Endothelial cell (in vitro differentiated cells): ENCODE measurements at regions not wholly inside any gene's neighbourhood (a gene's known extent, or its start where the extent isn't known, plus 50 kb on each side); places are given as distances from the start of the nearest gene placed in this dataset.

ENCODE experiments used
- DNase-seq: peaks from one replicate; pipeline ENCODE4 v3.0.0; 2021; ENCODE audit warnings: low spot score
- H3K27ac Mint-ChIP-seq: one replicate; pipeline ENCODE4 v1.8.0; 2021; ENCODE audit warnings: mixed read lengths, inconsistent platforms; ENCODE audit not compliant: unreplicated experiment
- H3K27me3 Mint-ChIP-seq: one replicate; pipeline ENCODE4 v1.8.0; 2021; ENCODE audit warnings: mild to moderate bottlenecking, moderate library complexity, mixed read lengths, inconsistent platforms; ENCODE audit not compliant: unreplicated experiment
- H3K36me3 Mint-ChIP-seq: one replicate; pipeline ENCODE4 v1.8.0; 2021; ENCODE audit warnings: mild to moderate bottlenecking, low read depth, mixed read lengths, inconsistent platforms; ENCODE audit not compliant: unreplicated experiment
- H3K4me1 Mint-ChIP-seq: one replicate; pipeline ENCODE4 v1.8.0; 2021; ENCODE audit warnings: mild to moderate bottlenecking, mixed read lengths, inconsistent platforms; ENCODE audit not compliant: unreplicated experiment
- H3K4me3 Mint-ChIP-seq: one replicate; pipeline ENCODE4 v1.8.0; 2021; ENCODE audit warnings: mild to moderate bottlenecking, mixed read lengths, inconsistent platforms; ENCODE audit not compliant: unreplicated experiment
- H3K9me3 Mint-ChIP-seq: one replicate; pipeline ENCODE4 v1.8.0; 2021; ENCODE audit warnings: mixed read lengths, inconsistent platforms; ENCODE audit not compliant: unreplicated experiment
- TF ChIP-seq, protein P1 (sequence below): fragments of 200-600 bp; sonication (generic); IDR thresholded peaks from one replicate; pipeline ENCODE4 v1.5.0; 2021; ENCODE audit warnings: antibody characterized with exemption; ENCODE audit not compliant: unreplicated experiment

DNA sequence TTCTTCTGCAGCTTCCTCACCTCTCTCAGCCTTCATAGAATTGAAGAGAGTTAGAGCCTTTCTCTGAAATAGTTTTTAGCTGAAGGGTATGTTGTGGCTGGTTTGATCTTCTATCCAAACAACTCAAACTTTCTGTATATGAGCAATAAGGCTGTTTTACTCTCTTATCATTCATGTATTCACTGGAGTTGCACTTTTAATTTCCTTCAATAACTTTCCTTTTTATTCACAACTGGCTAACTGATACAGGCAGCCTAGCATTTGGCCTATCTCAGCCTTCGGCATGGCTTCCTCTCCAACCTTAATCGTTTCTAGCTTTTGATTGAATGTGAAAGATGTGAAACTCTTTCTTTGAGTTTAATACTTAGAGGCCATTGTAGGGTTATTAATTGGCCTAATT, 109.3 kb downstream of the GTPBP8 start:
- H3K4me3 Mint-ChIP-seq = no peak overlapping the region

GRCh38 chr3:113103588-113103987, 107.8 kb upstream of the BOC start:
- no peaks in the 10 kb centered on the region for H3K36me3 Mint-ChIP-seq
- H3K27me3 Mint-ChIP-seq = peaks cover 2% of the 10 kb centered on the region
- TF ChIP-seq, protein P1, sequence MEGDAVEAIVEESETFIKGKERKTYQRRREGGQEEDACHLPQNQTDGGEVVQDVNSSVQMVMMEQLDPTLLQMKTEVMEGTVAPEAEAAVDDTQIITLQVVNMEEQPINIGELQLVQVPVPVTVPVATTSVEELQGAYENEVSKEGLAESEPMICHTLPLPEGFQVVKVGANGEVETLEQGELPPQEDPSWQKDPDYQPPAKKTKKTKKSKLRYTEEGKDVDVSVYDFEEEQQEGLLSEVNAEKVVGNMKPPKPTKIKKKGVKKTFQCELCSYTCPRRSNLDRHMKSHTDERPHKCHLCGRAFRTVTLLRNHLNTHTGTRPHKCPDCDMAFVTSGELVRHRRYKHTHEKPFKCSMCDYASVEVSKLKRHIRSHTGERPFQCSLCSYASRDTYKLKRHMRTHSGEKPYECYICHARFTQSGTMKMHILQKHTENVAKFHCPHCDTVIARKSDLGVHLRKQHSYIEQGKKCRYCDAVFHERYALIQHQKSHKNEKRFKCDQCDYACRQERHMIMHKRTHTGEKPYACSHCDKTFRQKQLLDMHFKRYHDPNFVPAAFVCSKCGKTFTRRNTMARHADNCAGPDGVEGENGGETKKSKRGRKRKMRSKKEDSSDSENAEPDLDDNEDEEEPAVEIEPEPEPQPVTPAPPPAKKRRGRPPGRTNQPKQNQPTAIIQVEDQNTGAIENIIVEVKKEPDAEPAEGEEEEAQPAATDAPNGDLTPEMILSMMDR = no peak
- no peaks in the 10 kb centered on the region for H3K9me3 Mint-ChIP-seq
- no peak overlapping the region for H3K4me3 Mint-ChIP-seq
- H3K4me1 Mint-ChIP-seq = no peaks in the 10 kb centered on the region
- H3K27ac Mint-ChIP-seq = no peak overlapping the region
- DNase-seq = no peak

More for the DNA sequence above, 109.3 kb downstream of the GTPBP8 start:
- no peaks in the 10 kb centered on the region for H3K36me3 Mint-ChIP-seq
- DNase-seq = no peak
- H3K27ac Mint-ChIP-seq = no peak overlapping the region
- no peaks in the 10 kb centered on the region for H3K27me3 Mint-ChIP-seq
- H3K9me3 Mint-ChIP-seq = no peaks in the 10 kb centered on the region
- TF ChIP-seq, protein P1 = no peak
- H3K4me1 Mint-ChIP-seq = no peaks in the 10 kb centered on the region

- no peaks in the 10 kb centered on the region for H3K9me3 Mint-ChIP-seq
- no peaks in the 10 kb centered on the region for H3K4me1 Mint-ChIP-seq
- no peak for DNase-seq
Observed at GRCh38 chr3:113104357-113105092, 106.8 kb upstream of the BOC start.

DNA sequence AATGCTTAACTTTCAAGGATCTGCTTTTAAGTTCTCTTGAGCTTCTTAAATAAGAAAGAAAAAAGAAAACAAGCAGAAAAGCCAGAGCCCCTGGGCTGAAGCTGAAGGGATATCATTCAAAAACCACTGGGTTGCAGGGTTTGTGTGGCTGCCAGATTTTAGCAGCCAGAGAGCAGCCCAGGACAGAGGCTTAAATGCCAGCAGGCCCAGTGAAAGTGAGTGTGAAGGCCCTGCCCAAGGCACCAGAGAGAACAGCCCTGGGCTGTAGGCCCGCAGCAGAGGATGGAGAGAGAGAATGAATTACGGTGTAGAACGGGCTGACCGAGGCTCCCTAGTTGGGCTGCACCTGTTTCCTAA, 106.3 kb upstream of the BOC start:
- TF ChIP-seq, protein P1 = no peak
- Mint-ChIP-seq H3K36me3 (no peaks in the 10 kb centered on the region), H3K27me3 (peaks cover 2% of the 10 kb centered on the region), H3K9me3 (no peaks in the 10 kb centered on the region), H3K27ac (no peak overlapping the region), H3K4me3 (no peak overlapping the region), H3K4me1 (no peaks in the 10 kb centered on the region)
- DNase-seq = no peak

More at GRCh38 chr3:113104357-113105092, 106.8 kb upstream of the BOC start:
- Mint-ChIP-seq H3K36me3 (no peaks in the 10 kb centered on the region), H3K4me3 (no peak overlapping the region), H3K27me3 (peaks cover 2% of the 10 kb centered on the region), H3K27ac (no peak overlapping the region)
- TF ChIP-seq, protein P1 = no peak

DNA sequence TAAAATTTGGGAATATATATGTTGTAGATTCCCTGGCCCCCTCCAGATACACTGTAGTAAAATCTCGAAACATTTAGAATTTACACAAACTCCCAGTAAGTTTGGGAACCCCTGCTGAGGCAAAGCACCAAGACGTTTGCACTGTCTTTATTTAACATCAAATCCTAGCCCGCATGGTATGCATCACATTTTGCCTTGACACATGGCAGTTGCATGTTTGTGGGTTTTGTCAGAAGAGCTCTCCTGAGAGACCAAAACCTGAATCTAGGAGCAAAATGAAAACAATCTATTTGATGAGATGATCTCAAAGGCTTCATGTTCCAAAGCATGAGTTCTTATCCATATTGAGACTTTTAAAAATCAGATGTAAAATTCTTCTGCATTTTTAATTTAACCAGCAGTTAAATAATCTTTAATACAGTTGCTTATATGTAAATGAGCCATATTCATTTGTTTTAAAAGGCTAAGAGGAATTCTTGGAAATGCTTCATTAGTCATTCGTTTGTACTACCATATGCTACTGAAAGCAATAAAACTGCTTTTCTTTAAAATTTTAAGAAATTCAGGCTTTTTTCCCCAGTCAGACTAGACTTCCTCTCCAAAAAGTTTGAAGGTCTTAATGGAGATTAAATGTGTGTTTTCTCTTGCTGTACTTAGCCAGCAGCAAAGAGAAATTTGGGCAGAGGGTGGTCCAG, 105.2 kb upstream of the BOC start:
- H3K27me3 Mint-ChIP-seq = peaks cover 2% of the 10 kb centered on the region
- DNase-seq = no peak
- no peak overlapping the region for H3K4me3 Mint-ChIP-seq
- TF ChIP-seq, protein P1 = no peak
- no peaks in the 10 kb centered on the region for H3K9me3 Mint-ChIP-seq
- no peaks in the 10 kb centered on the region for H3K4me1 Mint-ChIP-seq
- H3K27ac Mint-ChIP-seq = no peak overlapping the region
- no peaks in the 10 kb centered on the region for H3K36me3 Mint-ChIP-seq
